SU-DHL-6 (cell line): ENCODE measurements at regions not wholly inside any gene's neighbourhood (a gene's known extent, or its start where the extent isn't known, plus 50 kb on each side); places are given as distances from the start of the nearest gene placed in this dataset.

Source experiments
- H2AFZ ChIP-seq: fragments of 200-600 bp; sonication (generic); 2 replicates; pipeline ENCODE4 v1.6.1; 2014; ENCODE audit warnings: low read depth, mild to moderate bottlenecking, moderate library complexity, mixed read lengths, antibody characterized with exemption, low read length; ENCODE audit not compliant: severe bottlenecking
- H3F3A ChIP-seq: fragments of 200-600 bp; shearing (Covaris generic); 2 replicates; pipeline ENCODE4 v1.6.0; 2016; ENCODE audit warnings: antibody characterized with exemption, mild to moderate bottlenecking; ENCODE audit not compliant: insufficient read depth
- H3K27ac ChIP-seq: fragments of 200-600 bp; sonication (generic); 2 replicates; pipeline ENCODE4 v1.5.1; 2016; ENCODE audit warnings: low read depth, mild to moderate bottlenecking, low read length, moderate library complexity, mixed read lengths
- H3K27me3 ChIP-seq: fragments of 200-600 bp; sonication (generic), shearing (Covaris generic); 2 replicates; pipeline ENCODE4 v1.6.0; 2014; ENCODE audit warnings: mild to moderate bottlenecking, low read length
- H3K36me3 ChIP-seq: fragments of 200-600 bp; sonication (generic); 2 replicates; pipeline ENCODE4 v1.6.1; 2014; ENCODE audit warnings: mild to moderate bottlenecking, low read length, mixed read lengths
- H3K4me2 ChIP-seq: fragments of 300-600, 200-600 bp; shearing (Covaris generic), sonication (generic); 2 replicates; pipeline ENCODE4 v1.6.0; 2014; ENCODE audit warnings: low read length, low read depth, mild to moderate bottlenecking; ENCODE audit not compliant: poor library complexity, severe bottlenecking
- H3K4me3 ChIP-seq: fragments of 200-600 bp; sonication (generic); 2 replicates; pipeline ENCODE4 v1.5.1; 2014; ENCODE audit warnings: antibody characterized with exemption, low read length, mild to moderate bottlenecking, mixed read lengths; ENCODE audit not compliant: insufficient read depth, poor library complexity, severe bottlenecking
- H3K79me2 ChIP-seq: fragments of 200-600 bp; sonication (generic); 2 replicates; pipeline ENCODE4 v1.6.1; 2014; ENCODE audit warnings: mild to moderate bottlenecking, low read length, moderate library complexity; ENCODE audit not compliant: insufficient read depth
- H3K9ac ChIP-seq: fragments of 200-600 bp; sonication (generic); 2 replicates; pipeline ENCODE4 v1.7.0; 2014; ENCODE audit warnings: mild to moderate bottlenecking, low read length
- H3K9me2 ChIP-seq: fragments of 200-600 bp; sonication (generic); replicated peaks from 2 replicates; pipeline ENCODE4 v1.6.1; 2014; ENCODE audit warnings: low read length; ENCODE audit not compliant: insufficient read depth
- H3K9me3 ChIP-seq: fragments of 200-600 bp; sonication (generic); 2 replicates; pipeline ENCODE4 v1.6.1; 2014; ENCODE audit warnings: low read length, mixed read lengths; ENCODE audit not compliant: insufficient read depth
- H4K20me1 ChIP-seq: fragments of 200-600 bp; sonication (generic); 2 replicates; pipeline ENCODE4 v1.6.1; 2014; ENCODE audit warnings: low read depth, mild to moderate bottlenecking, antibody characterized with exemption, low read length, moderate library complexity, mixed read lengths
- CTCF ChIP-seq: fragments of 200-600 bp; sonication (generic); IDR thresholded peaks from one replicate; pipeline ENCODE4 v1.5.1; 2017; ENCODE audit warnings: antibody characterized with exemption, mild to moderate bottlenecking, low read length, moderate library complexity; ENCODE audit not compliant: insufficient read depth, poor library complexity, severe bottlenecking
- EZH2phosphoT487 ChIP-seq: fragments of 200-600 bp; sonication (generic), shearing (Covaris generic); conservative IDR thresholded peaks from 2 replicates; pipeline ENCODE4 v1.6.1; 2018; ENCODE audit warnings: mild to moderate bottlenecking, antibody characterized with exemption, low read length, moderate library complexity, mixed read lengths

- TF ChIP-seq CTCF = no peak
- no peaks in the 10 kb centered on the region for H3K27me3 ChIP-seq
- H3K27ac ChIP-seq = no peak overlapping the region
- H2AFZ ChIP-seq = no peak overlapping the region
- no peak overlapping the region for H3K4me3 ChIP-seq
- no peaks in the 10 kb centered on the region for H3K9me3 ChIP-seq
- H3K36me3 ChIP-seq = no peaks in the 10 kb centered on the region
- H3K4me2 ChIP-seq = no peak overlapping the region
- no peaks in the 10 kb centered on the region for H3K79me2 ChIP-seq
- no peaks in the 10 kb centered on the region for H4K20me1 ChIP-seq
- H3F3A ChIP-seq = no peaks in the 10 kb centered on the region
- no peaks in the 10 kb centered on the region for H3K9me2 ChIP-seq
- H3K9ac ChIP-seq = no peak overlapping the region
These were observed 124.4 kb upstream of the PLPPR4 start for GRCh38 chr1:99139876-99140275.

- H3K9me3 ChIP-seq = no peaks in the 10 kb centered on the region
- H3F3A ChIP-seq = no peaks in the 10 kb centered on the region
- no peak overlapping the region for H3K4me3 ChIP-seq
- H3K9me2 ChIP-seq = no peaks in the 10 kb centered on the region
- H3K79me2 ChIP-seq = no peaks in the 10 kb centered on the region
- no peaks in the 10 kb centered on the region for H4K20me1 ChIP-seq
- H3K9ac ChIP-seq = no peak overlapping the region
- H3K27ac ChIP-seq = no peak overlapping the region
- H3K36me3 ChIP-seq = no peaks in the 10 kb centered on the region
- TF ChIP-seq CTCF (no peak), EZH2phosphoT487 (no peak)
- no peaks in the 10 kb centered on the region for H3K27me3 ChIP-seq
- H2AFZ ChIP-seq = no peak overlapping the region
- no peak overlapping the region for H3K4me2 ChIP-seq
These were observed 118.0 kb upstream of the PLPPR4 start for GRCh38 chr1:99146129-99146848.

GRCh38 chr1:99149952-99150351 is 114.3 kb upstream of the PLPPR4 start:
- H3K36me3 ChIP-seq = no peaks in the 10 kb centered on the region
- H3K4me3 ChIP-seq = no peak overlapping the region
- H3K79me2 ChIP-seq = no peaks in the 10 kb centered on the region
- no peak overlapping the region for H3K4me2 ChIP-seq
- no peak overlapping the region for H3K27ac ChIP-seq
- no peaks in the 10 kb centered on the region for H4K20me1 ChIP-seq
- TF ChIP-seq CTCF (no peak), EZH2phosphoT487 (no peak)
- no peaks in the 10 kb centered on the region for H3K9me3 ChIP-seq
- no peaks in the 10 kb centered on the region for H3F3A ChIP-seq
- H3K27me3 ChIP-seq = no peaks in the 10 kb centered on the region
- no peak overlapping the region for H2AFZ ChIP-seq
- H3K9me2 ChIP-seq = no peaks in the 10 kb centered on the region
- H3K9ac ChIP-seq = no peak overlapping the region
